ENCODE measurements at regions not wholly inside any gene's neighbourhood (a gene's known extent, or its start where the extent isn't known, plus 50 kb on each side); places are given as distances from the start of the nearest gene placed in this dataset.

- intact Hi-C loops (cut with micrococcal nuclease), result no loop called here
Measured at GRCh38 chr2:21607572-21607971, 483.8 kb downstream of the TDRD15 start.

GRCh38 chr2:21610304-21610703, 486.5 kb downstream of the TDRD15 start:
- intact Hi-C loops (cut with micrococcal nuclease), result no loop called here

- intact Hi-C loops (cut with micrococcal nuclease), result no loop called here
Measured at GRCh38 chr2:21617885-21618434, 494.2 kb downstream of the TDRD15 start.

GRCh38 chr2:21620771-21621170, 497.0 kb downstream of the TDRD15 start:
- intact Hi-C loops (cut with micrococcal nuclease), result no loop called here

DNA sequence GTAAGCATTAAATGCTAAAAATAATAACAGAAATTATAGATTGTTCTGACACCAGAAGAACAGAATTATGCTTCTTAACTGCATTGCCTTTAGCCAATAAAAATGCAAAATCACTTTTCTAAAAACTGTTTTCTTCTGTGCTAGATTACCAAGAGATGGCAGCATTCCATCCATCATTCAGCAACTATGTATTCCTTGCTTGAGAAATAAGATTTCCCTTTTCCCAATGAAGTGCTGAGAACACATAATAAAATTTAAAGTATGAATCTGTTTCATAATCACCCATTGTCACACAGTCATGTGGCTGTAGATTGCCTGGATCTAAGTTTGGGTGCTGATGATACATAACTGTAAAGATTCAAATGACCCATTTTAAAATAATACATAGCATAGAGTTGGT, 504.2 kb downstream of the TDRD15 start:
- intact Hi-C loops (cut with micrococcal nuclease), result no loop called here

- intact Hi-C loops (cut with micrococcal nuclease), result no loop called here
Measured at GRCh38 chr2:21633015-21633414, 509.2 kb downstream of the TDRD15 start.

DNA sequence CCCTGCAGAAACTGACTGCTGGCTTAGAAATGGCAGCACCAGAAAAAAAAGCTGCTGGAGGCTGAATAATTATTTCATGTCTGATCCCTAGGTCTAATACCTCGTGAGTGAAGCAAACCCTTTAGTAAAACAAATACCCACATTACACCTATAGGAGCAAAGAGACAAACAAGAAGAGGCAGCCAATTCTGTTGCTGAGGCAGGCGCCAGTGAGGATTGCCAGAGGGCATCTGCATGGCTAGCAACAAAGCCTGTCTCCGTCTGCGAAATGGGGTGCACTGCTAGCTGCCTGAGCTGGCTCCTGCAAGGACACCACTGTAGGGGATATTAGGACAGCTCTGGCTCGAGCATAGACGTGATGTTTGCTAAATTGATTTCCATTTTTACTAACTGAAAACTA, 509.7 kb downstream of the TDRD15 start:
- intact Hi-C loops (cut with micrococcal nuclease), result no loop called here

DNA sequence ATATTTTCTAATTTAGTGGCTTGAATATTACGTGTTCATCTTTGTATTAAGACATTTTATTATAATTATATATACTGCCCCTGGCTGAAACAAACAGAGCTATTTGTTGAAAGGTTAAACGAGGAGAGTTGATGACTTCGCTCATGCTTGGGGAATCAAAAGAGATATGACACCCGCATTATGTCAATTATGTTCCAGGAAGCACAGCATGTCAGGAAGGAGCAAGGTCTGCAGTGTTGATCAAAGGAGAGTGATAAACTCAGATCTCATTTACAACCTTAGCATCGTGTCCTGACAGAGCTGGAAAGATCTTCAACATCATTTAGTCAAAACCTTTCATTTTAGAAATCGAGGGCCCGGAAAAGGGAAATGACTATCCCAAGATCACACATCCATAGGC, 510.1 kb downstream of the TDRD15 start:
- intact Hi-C loops (cut with micrococcal nuclease), result no loop called here

- intact Hi-C loops (cut with micrococcal nuclease), result no loop called here
Measured at GRCh38 chr2:21640046-21640445, 516.3 kb downstream of the TDRD15 start.

GRCh38 chr2:21642647-21643046, 518.9 kb downstream of the TDRD15 start:
- intact Hi-C loops (cut with micrococcal nuclease), result no loop called here

DNA sequence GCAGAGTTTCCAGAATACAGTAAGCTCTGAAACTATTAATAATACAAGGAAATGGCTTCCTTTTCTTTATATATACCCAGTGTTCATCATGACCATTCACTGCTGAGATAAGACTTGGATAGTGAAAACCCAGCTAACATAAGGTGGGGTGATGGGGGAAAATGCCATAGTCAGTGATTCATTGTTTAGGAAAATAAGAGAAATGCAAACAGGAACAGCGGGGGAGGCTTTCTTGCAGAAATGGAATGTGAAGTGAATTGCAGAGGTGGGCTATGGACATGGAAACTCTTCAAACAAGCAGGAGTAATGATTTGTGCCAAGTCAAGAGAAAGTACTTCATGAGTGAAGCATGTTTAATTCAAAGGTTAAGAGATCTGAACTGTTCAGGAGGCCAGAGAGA, 519.4 kb downstream of the TDRD15 start:
- intact Hi-C loops (cut with micrococcal nuclease), result no loop called here

DNA sequence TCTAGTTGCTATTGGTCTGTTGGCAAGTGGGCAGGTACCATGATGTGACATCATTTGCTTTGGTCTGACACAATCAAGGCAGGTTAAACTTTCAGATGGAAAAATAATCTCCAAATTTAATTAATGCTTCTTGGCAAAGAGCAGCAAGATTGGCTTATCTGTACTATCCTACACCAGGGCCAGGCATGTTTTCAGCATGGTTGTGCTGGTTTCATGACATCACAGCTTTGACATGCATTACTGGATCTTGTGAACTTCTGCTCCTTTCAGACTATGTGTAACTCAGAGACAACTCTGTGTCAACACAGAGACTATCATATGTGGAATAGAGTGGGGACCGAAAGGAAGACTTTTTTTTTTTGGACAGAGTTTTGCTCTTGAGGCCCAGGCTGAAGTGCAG, 520.5 kb downstream of the TDRD15 start:
- intact Hi-C loops (cut with micrococcal nuclease), result no loop called here

GRCh38 chr2:21646345-21646744, 522.6 kb downstream of the TDRD15 start:
- intact Hi-C loops (cut with micrococcal nuclease), result no loop called here

- intact Hi-C loops (cut with micrococcal nuclease), result no loop called here
Measured at GRCh38 chr2:21650569-21650968, 526.8 kb downstream of the TDRD15 start.

DNA sequence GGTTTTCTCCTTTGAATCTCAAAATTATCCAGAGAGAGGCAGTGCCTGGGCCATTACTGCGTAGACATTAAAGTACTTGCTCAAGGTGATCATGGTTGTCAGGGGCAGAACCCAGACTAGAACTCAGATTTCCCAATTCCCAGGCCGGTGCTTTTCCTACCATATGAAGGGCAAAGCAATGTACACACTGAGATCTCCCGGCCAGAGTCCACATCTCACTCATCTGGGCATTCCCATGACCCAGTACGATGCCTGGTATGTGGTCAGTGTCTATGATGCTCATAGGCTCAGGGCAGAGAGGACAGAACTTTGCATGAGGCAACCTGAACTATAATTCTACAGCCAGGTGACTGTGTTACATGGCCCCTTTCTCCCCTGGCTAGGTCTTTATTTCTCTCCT, 531.4 kb downstream of the TDRD15 start:
- intact Hi-C loops (cut with micrococcal nuclease), result no loop called here

DNA sequence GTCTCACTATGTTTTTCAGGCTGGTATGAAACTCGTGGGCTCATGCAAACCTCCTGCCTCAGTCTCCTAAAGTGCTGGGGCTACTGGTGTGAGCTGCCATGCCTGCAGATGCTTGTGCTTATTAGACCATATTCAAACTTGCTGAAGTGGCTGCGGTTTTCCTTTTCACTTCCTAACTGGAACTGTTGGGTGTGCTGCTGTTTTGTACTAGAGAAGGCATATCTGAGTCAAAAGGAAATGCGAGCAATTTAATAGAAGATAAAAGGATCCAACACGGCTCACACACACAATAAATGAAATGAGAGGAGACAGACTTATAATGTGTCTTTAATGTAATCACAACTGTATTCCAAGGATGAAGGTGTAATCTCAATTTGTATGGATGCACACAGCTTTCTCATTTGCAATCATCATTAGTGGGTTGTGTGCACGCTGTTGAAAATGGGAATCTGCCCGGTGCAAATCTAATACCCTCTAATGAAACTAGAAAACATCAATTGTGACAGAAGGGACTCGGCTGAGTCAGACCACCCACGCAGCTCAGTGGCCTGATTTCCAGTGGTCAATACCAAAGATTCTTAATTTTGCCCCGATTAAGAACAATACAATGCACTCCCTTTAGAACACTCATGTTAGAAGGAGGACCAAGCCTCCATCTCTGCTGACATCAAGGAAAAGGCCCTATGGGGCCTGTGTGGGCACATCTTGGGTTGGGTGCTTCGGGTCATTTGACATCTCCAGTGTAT, 532.7 kb downstream of the TDRD15 start:
- intact Hi-C loops (cut with micrococcal nuclease), result no loop called here

GRCh38 chr2:21657445-21657844, 533.7 kb downstream of the TDRD15 start:
- intact Hi-C loops (cut with micrococcal nuclease), result no loop called here

DNA sequence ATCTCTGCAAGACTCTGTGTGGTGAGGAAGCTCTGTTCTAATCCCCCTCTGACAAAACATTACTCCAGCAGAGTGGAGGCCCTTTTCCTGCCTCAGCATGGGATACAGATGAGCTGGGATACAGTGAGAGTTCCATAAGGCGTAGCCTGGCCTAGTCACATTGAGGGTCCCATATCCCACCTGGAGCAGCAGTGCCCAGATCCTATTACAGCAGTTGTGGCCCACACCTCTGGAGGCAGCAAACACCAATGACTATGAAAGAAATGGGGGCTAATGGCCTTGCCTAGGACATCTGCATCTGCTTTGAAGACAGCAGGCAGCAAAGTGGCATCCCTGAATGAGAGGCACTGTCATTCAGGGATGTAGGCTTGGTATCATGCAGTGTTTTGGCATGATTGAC, 534.5 kb downstream of the TDRD15 start:
- intact Hi-C loops (cut with micrococcal nuclease), result no loop called here

DNA sequence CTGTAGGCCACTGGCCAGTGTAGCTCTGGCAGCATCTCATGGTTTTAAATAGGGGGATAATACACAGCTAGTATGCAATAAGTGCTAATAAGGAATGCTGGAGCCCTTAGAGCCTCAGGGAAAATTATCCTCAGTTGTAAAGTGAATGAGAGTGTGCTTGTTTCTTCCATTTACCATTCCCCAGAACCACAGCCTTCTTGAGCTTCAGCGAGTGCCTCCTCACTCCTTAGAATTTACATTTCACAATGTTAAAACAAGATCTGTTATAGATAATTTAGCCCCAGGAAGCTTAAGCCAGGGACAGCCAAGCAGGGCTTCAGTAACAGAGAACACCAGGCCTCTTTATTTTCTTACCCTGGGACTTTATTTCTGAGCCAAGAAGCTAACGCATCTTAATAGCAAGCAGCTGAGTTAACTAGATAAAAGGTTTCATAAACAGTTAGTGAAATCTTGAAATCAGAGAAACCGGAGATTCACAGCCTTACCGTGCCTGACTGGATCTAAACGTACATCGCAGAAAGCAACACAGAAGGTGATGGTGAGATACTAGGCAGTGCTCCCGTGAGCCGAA, 535.2 kb downstream of the TDRD15 start:
- intact Hi-C loops (cut with micrococcal nuclease), result no loop called here

- intact Hi-C loops (cut with micrococcal nuclease), result no loop called here
Measured at GRCh38 chr2:21664083-21664482, 540.3 kb downstream of the TDRD15 start.

GRCh38 chr2:21667638-21668037, 543.9 kb downstream of the TDRD15 start:
- intact Hi-C loops (cut with micrococcal nuclease), result no loop called here

DNA sequence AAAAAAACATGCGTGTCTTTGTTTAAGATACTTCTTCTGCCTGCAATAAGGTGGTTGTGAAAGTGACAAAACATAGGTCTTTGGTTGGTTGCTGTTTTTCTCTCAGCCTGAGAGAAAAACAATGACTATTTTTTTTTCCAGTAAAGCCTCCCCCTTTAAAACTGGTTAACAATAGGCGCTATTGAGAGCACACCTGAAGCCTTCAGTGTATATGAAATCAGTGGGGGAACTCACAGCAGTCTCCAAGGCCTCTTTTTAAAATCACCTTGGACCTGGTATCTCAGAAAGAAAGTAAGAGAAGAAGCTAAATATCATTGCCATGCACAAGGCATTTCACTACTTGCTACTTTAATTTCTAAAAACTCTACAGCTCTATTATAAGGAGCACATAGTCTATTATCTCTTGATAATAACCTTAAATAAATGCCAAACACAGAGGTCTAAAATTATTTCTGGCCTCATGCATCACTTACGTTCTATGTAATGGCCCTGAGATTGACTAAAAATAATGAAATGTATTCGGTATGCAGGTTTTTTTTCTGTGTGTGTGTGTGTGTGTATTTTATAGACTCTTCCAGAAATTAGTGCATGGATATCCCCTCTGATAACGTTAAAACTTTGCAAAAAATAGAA, 544.4 kb downstream of the TDRD15 start:
- intact Hi-C loops (cut with micrococcal nuclease), result no loop called here

DNA sequence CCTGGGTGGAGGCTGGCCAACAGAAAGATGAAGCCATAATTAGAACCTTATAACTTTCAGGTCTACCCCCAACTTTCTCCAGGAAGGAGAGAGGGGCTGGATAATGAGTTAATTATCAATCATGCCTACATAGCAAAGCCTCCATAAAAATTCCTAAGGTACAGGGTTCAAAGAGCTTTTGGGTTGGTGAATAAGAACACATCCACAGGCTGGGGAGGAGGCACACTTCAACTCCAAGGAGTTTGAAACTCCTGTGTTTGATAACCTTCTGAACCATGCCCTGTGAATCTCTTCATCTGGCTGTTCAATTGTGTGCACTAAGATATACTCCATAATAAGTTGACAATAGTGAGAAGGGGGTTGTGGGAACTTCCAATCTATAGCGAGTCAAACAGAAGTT, 552.3 kb downstream of the TDRD15 start:
- intact Hi-C loops (cut with micrococcal nuclease), result no loop called here
